Astrocyte (in vitro differentiated cells and primary cell): ENCODE measurements at regions not wholly inside any gene's neighbourhood (a gene's known extent, or its start where the extent isn't known, plus 50 kb on each side); places are given as distances from the start of the nearest gene placed in this dataset.

Experiments
- DNase-seq: peaks from one replicate; pipeline ENCODE4 v3.0.0-alpha.2; 2010; ENCODE audit warnings: low read depth
- FAIRE-seq: peaks from 2 replicates; lab custom pipeline; 2011; peaks lifted over from hg19 to GRCh38; lab: Jason Lieb, UNC
- H2AFZ ChIP-seq: 2 replicates; pipeline ENCODE4 v1.6.0; 2012; ENCODE audit warnings: low read depth, low read length, inconsistent platforms
- H3K27ac ChIP-seq: 2 replicates; pipeline ENCODE4 v1.5.1; 2011; ENCODE audit warnings: low read depth, low read length, inconsistent platforms
- H3K27me3 ChIP-seq: 2 replicates; pipeline ENCODE4 v1.6.0; 2011; ENCODE audit warnings: low read length, inconsistent platforms; ENCODE audit not compliant: insufficient read depth
- H3K36me3 ChIP-seq: 2 replicates; pipeline ENCODE4 v1.5.1; 2011; ENCODE audit warnings: low read length, inconsistent platforms; ENCODE audit not compliant: insufficient read depth
- H3K4me1 ChIP-seq: 2 replicates; pipeline ENCODE4 v1.5.1; 2011; ENCODE audit warnings: low read length, inconsistent platforms; ENCODE audit not compliant: insufficient read depth
- H3K4me2 ChIP-seq: 2 replicates; pipeline ENCODE4 v1.6.0; 2012; ENCODE audit warnings: low read length, inconsistent platforms
- H3K4me3 ChIP-seq: 2 replicates; pipeline ENCODE4 v1.5.1; 2011; ENCODE audit warnings: low read depth, mild to moderate bottlenecking, low read length, inconsistent platforms; ENCODE audit not compliant: insufficient read depth
- H3K79me2 ChIP-seq: 2 replicates; pipeline ENCODE4 v1.6.0; 2012; ENCODE audit warnings: mild to moderate bottlenecking, low read length, inconsistent platforms; ENCODE audit not compliant: insufficient read depth
- H3K9ac ChIP-seq: 2 replicates; pipeline ENCODE4 v1.6.0; 2012; ENCODE audit warnings: mild to moderate bottlenecking, low read length, inconsistent platforms
- H3K9me3 ChIP-seq: 2 replicates; pipeline ENCODE4 v1.5.1; 2012; ENCODE audit warnings: low read depth, mild to moderate bottlenecking, low read length, inconsistent platforms; ENCODE audit not compliant: insufficient read depth
- H4K20me1 ChIP-seq: 2 replicates; pipeline ENCODE4 v1.6.0; 2012; ENCODE audit warnings: low read length, inconsistent platforms; ENCODE audit not compliant: insufficient read depth
- H3K27ac Mint-ChIP-seq: one replicate; pipeline ENCODE4 v1.8.0; 2021; ENCODE audit warnings: mild to moderate bottlenecking, mixed read lengths; ENCODE audit not compliant: unreplicated experiment
- H3K27me3 Mint-ChIP-seq: one replicate; pipeline ENCODE4 v1.8.0; 2021; ENCODE audit warnings: low read depth, mixed read lengths; ENCODE audit not compliant: unreplicated experiment
- H3K36me3 Mint-ChIP-seq: one replicate; pipeline ENCODE4 v1.8.0; 2021; ENCODE audit warnings: low read depth, mixed read lengths; ENCODE audit not compliant: unreplicated experiment
- H3K4me1 Mint-ChIP-seq: one replicate; pipeline ENCODE4 v1.8.0; 2021; ENCODE audit warnings: low read depth, mixed read lengths; ENCODE audit not compliant: unreplicated experiment
- H3K4me3 Mint-ChIP-seq: one replicate; pipeline ENCODE4 v1.8.0; 2021; ENCODE audit warnings: mild to moderate bottlenecking, moderate library complexity, mixed read lengths; ENCODE audit not compliant: unreplicated experiment
- H3K9me3 Mint-ChIP-seq: one replicate; pipeline ENCODE4 v1.8.0; 2021; ENCODE audit warnings: mild to moderate bottlenecking, mixed read lengths; ENCODE audit not compliant: unreplicated experiment
- EZH2 ChIP-seq: IDR thresholded peaks from 2 replicates; pipeline ENCODE4 v1.6.1; 2012; ENCODE audit warnings: mild to moderate bottlenecking, low read length, inconsistent platforms; ENCODE audit not compliant: insufficient read depth
- TF ChIP-seq, protein P1 (sequence below): IDR thresholded peaks from 2 replicates; pipeline ENCODE4 v1.5.1; 2011; ENCODE audit warnings: low read depth, mild to moderate bottlenecking, inconsistent platforms, low read length, moderate library complexity; ENCODE audit not compliant: insufficient read depth

DNA sequence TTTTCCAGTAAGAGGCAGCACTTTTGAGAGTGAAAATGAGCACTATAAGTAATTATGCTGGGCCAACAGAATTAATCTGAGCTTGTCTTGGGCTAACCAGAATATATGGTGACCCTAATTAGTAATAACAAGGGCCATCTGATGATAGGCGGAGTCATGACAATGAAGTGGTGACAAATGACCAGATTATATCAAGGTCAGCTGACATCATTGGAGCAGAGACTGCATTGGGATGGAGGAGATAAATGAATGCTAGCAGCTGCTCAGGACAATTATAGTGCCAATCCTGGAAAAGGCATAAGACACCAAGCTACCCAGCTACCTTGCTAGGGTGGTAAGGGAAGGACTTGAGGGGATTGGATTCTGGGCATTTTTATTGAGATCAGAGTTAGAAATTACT, 1548.7 kb downstream of the RPA4 start:
- Mint-ChIP-seq H3K36me3 (no peaks in the 10 kb centered on the region), H3K4me3 (no peak overlapping the region), H3K9me3 (no peaks in the 10 kb centered on the region), H3K27me3 (no peaks in the 10 kb centered on the region), H3K4me1 (no peaks in the 10 kb centered on the region), H3K27ac (no peak overlapping the region)
- Histone ChIP-seq H3K27me3 (no peaks in the 10 kb centered on the region), H3K9ac (no peak overlapping the region), H3K9me3 (no peaks in the 10 kb centered on the region), H3K4me3 (no peak overlapping the region), H3K79me2 (no peaks in the 10 kb centered on the region), H3K36me3 (no peaks in the 10 kb centered on the region), H4K20me1 (no peaks in the 10 kb centered on the region), H3K27ac (no peak overlapping the region), H2AFZ (no peak overlapping the region), H3K4me1 (no peaks in the 10 kb centered on the region), H3K4me2 (no peak overlapping the region)
- FAIRE-seq (peak; percentile 34), DNase-seq (no peak)
- TF ChIP-seq, protein P1, sequence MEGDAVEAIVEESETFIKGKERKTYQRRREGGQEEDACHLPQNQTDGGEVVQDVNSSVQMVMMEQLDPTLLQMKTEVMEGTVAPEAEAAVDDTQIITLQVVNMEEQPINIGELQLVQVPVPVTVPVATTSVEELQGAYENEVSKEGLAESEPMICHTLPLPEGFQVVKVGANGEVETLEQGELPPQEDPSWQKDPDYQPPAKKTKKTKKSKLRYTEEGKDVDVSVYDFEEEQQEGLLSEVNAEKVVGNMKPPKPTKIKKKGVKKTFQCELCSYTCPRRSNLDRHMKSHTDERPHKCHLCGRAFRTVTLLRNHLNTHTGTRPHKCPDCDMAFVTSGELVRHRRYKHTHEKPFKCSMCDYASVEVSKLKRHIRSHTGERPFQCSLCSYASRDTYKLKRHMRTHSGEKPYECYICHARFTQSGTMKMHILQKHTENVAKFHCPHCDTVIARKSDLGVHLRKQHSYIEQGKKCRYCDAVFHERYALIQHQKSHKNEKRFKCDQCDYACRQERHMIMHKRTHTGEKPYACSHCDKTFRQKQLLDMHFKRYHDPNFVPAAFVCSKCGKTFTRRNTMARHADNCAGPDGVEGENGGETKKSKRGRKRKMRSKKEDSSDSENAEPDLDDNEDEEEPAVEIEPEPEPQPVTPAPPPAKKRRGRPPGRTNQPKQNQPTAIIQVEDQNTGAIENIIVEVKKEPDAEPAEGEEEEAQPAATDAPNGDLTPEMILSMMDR = no peak
- no peak for TF ChIP-seq EZH2

DNA sequence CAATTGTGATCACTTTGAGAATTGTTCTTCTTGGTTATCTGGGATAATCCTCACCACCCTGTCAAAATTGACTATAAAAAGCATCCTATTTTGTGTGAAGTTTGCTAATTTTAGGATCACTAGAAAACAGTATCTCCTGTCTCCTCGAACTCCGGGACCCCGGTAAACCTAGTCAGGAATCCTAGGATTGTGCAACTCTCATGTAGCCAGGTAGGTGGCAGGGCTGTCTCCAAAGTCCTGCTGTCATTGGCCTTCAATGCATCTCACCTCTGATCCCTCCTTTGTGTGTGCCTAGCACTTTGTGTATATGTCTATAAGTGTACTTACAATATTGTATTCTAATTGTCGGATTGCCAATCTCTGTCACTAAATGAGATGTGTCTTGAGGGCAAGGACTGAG, 1564.8 kb downstream of the RPA4 start:
- TF ChIP-seq, protein P1 = no peak
- TF ChIP-seq EZH2 = no peak
- Mint-ChIP-seq H3K27ac (no peak overlapping the region), H3K27me3 (no peaks in the 10 kb centered on the region), H3K4me3 (no peak overlapping the region), H3K36me3 (no peaks in the 10 kb centered on the region), H3K4me1 (no peaks in the 10 kb centered on the region), H3K9me3 (no peaks in the 10 kb centered on the region)
- FAIRE-seq (no peak), DNase-seq (no peak)
- Histone ChIP-seq H3K9ac (no peak overlapping the region), H3K36me3 (no peaks in the 10 kb centered on the region), H3K4me2 (no peak overlapping the region), H3K79me2 (no peaks in the 10 kb centered on the region), H3K9me3 (no peaks in the 10 kb centered on the region), H3K27me3 (no peaks in the 10 kb centered on the region), H2AFZ (no peak overlapping the region), H4K20me1 (no peaks in the 10 kb centered on the region), H3K4me3 (no peak overlapping the region), H3K4me1 (no peaks in the 10 kb centered on the region), H3K27ac (no peak overlapping the region)

DNA sequence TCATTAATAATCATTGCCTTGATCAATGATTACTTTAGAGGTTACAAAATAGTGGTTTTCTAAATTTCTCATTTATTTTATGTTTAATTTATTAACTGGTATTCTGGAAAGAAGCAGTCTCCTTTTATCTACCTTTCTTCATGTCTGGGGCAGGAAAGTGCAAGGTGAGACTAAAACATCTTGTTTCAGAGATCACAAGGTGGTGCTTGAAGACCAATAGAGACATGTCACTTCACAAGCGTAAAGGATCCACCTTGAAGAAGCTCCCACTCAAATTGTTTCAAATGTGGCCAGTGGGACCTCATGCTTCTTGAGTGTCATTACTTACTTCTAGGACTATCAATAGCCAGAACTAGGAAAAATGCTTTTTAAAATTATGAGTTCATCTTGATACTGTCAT, 1568.7 kb downstream of the RPA4 start:
- no peak for TF ChIP-seq EZH2
- TF ChIP-seq, protein P1 = no peak
- Histone ChIP-seq H3K4me3 (no peak overlapping the region), H3K4me1 (no peaks in the 10 kb centered on the region), H3K27ac (no peak overlapping the region), H3K4me2 (no peak overlapping the region), H4K20me1 (no peaks in the 10 kb centered on the region), H3K36me3 (no peaks in the 10 kb centered on the region), H3K9me3 (no peaks in the 10 kb centered on the region), H2AFZ (no peak overlapping the region), H3K27me3 (no peaks in the 10 kb centered on the region), H3K9ac (no peak overlapping the region), H3K79me2 (no peaks in the 10 kb centered on the region)
- H3K4me3 Mint-ChIP-seq = no peak overlapping the region
- no peaks in the 10 kb centered on the region for H3K36me3 Mint-ChIP-seq
- FAIRE-seq (no peak), DNase-seq (no peak)
- no peaks in the 10 kb centered on the region for H3K4me1 Mint-ChIP-seq
- H3K27me3 Mint-ChIP-seq = no peaks in the 10 kb centered on the region
- H3K9me3 Mint-ChIP-seq = no peaks in the 10 kb centered on the region
- no peak overlapping the region for H3K27ac Mint-ChIP-seq
